ENCODE measurements at regions not wholly inside any gene's neighbourhood (a gene's known extent, or its start where the extent isn't known, plus 50 kb on each side); places are given as distances from the start of the nearest gene placed in this dataset.

DNA sequence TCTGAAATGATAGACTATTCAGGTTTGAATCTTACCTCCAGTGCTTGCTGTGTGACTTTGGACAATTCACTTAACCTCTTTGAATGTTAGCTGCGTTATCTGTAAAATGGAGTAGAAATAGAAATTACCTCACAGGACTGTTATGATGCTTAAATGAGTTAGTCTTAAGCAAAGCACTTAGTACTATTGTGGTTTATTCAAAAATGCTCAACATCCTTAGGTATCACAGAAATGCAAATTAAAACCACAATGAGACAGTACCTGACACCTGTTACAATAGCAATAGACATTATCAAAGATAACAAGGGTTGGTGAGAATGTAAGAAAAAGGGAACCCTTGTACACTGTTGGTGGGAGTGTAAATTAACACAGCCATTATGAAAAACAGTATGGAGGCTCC lies 77.6 kb upstream of the FREM1 start:
- TF ChIP-seq EP300 (IDR thresholded peaks at IDR 0.05; ENCODE audit: borderline replicate concordance) (no peak), REST (IDR thresholded peaks at IDR 0.05; ENCODE audit: low read depth) (no peak), TCF12 (IDR thresholded peaks at IDR 0.05; ENCODE audit: low read depth) (no peak), TAF1 (IDR thresholded peaks at IDR 0.05; ENCODE audit: low read depth) (no peak)

Data from Ishikawa (cell line).